ENCODE measurements at regions not wholly inside any gene's neighbourhood (a gene's known extent, or its start where the extent isn't known, plus 50 kb on each side); places are given as distances from the start of the nearest gene placed in this dataset.

GRCh38 chr21:43273016-43273707 lies 104.4 kb downstream of the CRYAA start:
- DNase-seq (ENCODE audit: low spot score), result no peak

GRCh38 chr21:43272591-43272990 lies 103.8 kb downstream of the CRYAA start:
- DNase-seq (ENCODE audit: low spot score), result no peak

DNA sequence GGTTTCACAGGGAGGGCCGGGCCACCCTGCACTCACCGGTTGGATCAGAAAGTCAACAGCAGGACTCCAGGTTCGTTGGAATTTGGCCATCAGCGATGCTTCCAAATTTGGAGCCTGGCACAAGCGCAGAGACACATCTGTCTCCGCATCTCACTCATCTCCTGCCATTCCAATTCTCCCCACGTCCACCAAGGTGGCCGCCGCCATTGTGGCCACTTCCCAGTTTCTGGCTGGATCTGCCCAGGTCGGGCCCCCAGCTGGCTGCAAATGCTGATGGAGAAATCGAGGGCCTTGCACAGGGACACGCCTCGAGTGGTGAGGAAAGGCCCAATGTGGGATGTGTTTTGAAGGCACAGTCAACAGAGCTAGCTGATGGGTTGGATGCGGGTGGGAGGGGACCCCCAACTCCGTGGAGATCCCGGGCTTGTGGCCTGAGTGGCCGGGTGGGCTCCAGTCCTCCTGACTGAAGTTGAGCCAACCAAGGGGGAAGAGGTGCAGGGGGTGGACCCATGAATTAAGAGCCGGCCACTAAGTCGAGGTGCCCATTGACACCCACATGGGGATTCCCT lies 102.7 kb downstream of the CRYAA start:
- DNase-seq (ENCODE audit: low spot score), result no peak

DNA sequence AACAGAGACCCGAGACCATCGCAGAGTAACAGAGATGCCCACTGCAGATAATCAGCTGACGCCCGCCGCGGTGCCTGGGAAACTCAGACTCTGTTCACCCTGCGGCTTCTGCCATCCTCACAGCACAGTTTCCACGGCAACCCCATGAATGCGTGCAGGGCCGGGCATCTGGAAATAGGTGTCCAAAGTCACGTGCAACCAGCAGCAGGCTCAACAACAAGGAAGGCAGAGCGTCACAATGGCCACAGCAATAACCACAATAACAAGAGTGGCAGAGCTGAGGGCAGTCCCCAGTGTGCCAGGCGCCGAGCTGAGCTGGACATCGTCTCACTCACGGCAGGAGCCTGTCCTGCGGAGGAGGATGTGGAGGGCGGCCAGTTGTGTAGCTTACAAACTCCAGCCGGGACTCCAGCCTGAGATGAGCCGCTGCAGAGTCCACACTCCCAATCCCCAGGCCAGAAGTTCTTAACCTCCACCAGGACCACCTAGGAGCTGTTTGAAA lies 102.0 kb downstream of the CRYAA start:
- no peak for DNase-seq (ENCODE audit: low spot score)

DNA sequence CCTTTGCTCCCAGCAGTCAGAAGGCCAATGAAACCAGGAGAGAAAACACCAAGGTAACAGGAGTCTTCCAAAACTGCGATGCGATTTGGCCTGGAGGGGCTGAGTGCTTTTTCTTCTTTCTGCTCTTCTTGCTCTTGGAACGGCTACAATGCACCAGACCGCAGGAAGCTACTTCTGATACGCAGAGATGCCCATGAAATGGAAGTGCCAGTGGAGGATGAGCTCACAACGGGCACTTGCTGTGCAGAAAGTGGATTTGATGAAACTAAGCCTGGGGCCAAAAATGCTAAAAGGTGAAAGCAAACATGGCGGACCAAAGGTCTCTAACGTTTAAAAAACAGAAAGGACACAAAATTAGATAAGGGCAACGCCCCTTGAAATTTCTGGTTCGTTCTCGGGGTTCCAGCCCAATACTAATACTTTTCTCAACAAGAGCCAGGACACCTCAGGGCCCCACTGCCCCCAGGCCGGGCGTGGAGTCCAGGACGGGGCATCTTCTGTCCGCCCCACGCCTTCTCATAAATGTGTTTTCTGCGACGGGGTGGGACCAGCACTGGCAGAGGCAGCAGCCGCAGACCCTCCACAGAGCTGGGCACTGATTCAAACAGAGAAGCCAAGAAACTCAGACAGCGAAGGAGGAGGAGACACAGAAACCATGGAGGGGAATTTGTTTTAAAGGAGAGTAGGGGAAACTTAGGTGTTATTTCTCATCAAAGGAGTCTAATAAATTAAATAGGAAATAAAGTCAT lies 101.3 kb downstream of the CRYAA start:
- no peak for DNase-seq (ENCODE audit: low spot score)

GRCh38 chr21:43269440-43269839 lies 100.6 kb downstream of the CRYAA start:
- DNase-seq (ENCODE audit: low spot score), result no peak

- DNase-seq (ENCODE audit: low spot score), result no peak
Measured at GRCh38 chr21:43268804-43269186, 100.0 kb downstream of the CRYAA start.

DNA sequence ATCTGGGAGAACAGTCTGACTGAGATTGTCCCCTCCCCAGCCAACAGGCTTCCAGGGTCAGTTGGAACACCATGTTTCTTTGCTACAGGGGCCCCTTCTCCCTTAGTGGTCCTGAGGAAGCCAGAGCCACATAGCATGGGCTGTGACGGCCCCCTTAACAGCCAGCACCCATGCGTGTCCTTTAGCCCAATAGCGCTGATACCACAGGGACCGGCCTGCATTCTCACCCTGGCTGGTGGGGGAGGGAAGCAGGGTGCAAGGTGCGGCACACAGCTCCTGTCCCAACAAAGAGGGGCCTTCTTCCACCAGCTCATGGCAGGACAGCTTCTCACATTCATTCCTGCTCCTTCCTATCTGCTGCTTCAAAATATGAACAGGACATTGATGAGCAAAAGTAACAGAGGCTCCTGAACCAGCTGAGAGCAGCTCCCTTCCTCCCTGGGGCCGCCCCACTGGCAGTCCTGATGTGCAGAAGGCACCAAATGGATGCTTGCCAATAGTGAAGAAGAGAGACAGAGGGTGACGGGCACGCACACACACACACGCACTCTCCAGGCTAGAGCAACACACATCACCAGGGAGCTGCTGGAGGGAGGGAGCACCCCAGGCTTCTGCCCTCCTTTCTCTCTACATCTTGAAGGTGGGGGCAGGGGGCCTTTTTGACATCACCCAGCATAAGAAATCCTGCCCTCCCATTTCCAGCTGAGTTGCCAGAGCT lies 99.4 kb downstream of the CRYAA start:
- DNase-seq (ENCODE audit: low spot score), result no peak

GRCh38 chr21:43267391-43268085 lies 98.7 kb downstream of the CRYAA start:
- DNase-seq (ENCODE audit: low spot score), result no peak

DNA sequence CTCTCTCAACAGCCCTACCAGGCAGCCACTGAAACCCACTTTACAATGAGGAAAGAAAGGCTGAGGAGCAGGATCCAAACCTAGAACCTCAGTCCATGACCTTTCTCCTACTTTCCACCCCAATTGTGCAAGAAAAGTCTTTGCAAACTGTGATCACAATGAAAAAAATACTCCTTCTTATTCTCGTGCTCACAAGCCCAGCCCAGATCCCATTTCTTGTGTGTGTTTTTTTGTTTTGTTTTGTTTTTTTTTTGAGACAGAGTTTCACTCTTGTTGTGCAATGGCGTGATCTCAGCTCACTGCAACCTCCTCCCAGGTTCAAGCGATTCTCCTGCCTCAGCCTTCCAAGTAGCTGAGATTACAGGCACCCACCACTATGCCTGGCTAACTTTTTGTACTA lies 97.7 kb downstream of the CRYAA start:
- DNase-seq (ENCODE audit: low spot score), result no peak

DNA sequence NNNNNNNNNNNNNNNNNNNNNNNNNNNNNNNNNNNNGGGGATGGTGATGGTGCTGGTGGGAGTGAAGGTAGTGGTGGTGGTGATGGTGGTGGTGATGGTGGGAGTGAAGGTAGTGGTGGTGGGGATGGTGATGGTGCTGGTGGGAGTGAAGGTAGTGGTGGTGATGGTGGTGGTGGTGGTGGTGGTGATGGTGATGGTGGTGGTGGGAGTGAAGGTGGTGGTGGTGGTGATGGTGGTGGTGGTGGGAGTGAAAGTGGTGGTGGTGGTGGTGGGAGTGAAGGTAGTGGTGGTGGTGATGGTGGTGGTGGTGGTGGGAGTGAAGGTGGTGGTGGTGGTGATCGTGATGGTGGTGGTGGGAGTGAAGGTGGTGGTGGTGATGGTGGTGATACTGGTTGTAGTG lies 93.6 kb downstream of the CRYAA start:
- DNase-seq (ENCODE audit: low spot score), result no peak

All from GM03348 (cell line).